Medulla oblongata (tissue), 1 donor: ENCODE measurements at regions not wholly inside any gene's neighbourhood (a gene's known extent, or its start where the extent isn't known, plus 50 kb on each side); places are given as distances from the start of the nearest gene placed in this dataset.
A peak's percentile ranks its signal among the peaks of the same experiment; 100 is the strongest.
"Not testable (repeated sequence)": the region's sequence is repeated elsewhere in the genome, so short reads cannot be mapped to it uniquely, and the experiment has no call there.

Experiments
- DNase-seq: peaks from one replicate; pipeline ENCODE4 v3.0.0-alpha.2; 2015; ENCODE audit errors: extremely low spot score

DNA sequence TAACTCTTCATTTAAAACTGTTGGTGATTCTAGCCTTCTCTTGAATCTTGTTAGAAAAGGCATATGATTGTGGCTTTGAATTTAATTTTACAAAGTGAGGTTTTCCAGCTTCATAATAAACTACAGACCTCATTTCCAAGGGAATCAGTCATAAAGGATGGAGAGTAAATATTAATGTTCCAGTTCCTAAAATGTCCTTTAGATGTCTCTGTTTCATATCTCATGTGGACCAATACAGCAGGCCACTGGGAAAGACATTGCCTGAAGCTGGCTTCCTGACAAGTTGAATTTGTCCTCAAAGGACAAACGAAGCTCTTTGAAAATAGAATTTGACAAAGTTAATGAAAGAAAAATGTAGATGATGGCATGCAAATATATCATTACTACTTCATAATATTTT, 125.4 kb downstream of the ZNF330 start:
- peak; percentile 70 for DNase-seq

GRCh38 chr4:141347684-141348083, 127.0 kb downstream of the ZNF330 start:
- no peak for DNase-seq

DNA sequence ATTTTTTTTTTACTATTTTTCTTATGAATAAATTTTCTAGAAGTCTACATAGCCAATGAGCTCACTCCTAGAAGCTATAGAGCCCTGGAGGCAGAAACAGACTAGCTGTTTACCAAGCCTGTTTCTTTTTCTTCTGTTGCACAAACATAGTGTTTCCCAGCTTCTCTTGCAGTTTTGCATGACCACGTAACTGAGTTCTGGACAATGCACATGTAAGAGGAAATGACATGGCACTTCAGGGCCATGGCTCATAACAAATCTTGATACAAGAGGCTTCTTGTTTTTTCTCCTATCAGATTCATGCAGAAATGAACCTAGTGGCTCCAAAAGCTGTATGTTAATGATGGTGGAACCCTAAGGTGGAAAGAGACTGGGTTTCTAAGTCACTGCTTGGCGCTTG, 127.4 kb downstream of the ZNF330 start:
- DNase-seq: no peak

GRCh38 chr4:141348573-141348972, 127.9 kb downstream of the ZNF330 start:
- no peak for DNase-seq

GRCh38 chr4:141349236-141349635, 128.5 kb downstream of the ZNF330 start:
- no peak for DNase-seq

DNA sequence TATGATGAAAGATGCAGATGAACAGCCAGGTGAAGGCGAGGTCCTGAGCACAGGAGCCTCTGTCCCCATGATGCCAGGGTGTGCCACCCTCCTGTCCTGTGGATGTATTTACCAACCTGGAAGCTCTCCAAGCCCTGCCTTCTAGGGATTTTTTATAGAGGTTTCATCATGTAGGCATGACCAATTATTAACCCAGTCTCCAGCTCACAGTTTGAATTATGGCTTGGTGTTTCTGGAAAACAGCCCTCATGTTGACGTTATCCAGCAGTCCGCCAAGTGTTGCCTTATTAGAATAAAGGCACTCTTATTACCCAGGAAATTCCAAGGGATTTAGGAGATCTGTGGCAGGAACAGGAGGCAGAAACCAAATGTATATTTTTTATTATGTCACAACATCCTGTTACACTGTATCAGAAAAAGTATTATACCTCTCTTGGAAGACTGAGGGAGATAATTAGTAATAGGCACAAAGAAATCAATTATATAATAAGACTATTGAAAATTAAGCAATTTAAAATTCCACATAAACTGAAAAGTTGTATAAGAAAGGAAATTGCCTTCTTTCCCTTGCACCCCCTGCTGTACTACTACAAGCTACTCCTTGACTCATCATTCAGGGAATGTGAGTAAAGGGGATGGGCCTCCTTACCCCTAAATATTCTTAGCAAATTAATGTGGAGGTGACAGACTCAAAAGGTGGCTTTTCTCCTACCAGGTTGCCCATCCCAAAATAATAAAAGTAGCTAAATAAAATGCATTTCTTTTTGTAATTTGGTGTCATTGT, 129.6 kb downstream of the ZNF330 start:
- no peak for DNase-seq

- DNase-seq: no peak
Measured at GRCh38 chr4:141352331-141352730, 131.6 kb downstream of the ZNF330 start.

DNA sequence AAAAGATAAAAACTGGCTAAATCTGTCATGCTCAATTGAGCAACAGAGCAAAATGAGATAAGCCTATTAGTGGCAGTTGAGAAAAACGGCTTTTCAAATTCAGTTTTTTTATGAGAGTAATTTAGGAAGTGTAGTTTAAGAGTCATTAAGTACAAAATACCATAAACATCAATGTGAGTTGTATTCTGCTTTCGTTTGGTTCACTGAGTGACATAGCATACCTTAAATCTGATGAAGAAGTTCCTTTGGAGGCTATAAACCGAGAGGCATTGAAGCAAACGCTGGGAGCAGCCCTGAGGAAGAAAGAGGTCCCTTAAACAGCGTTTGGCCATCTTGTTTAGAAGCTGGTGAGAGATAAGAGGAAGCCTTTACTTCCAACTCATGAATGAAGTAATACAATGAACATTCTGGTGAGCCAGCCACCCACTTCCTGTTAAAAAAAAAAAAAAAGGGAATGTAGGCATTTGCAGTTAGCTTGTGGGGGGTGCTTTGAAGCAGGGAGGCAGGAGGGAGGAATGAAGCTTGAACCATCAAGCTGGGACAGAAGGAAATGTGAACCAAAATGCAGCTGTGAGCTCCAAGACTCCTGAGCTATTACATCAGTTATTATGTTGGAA, 132.3 kb downstream of the ZNF330 start:
- DNase-seq: peak; percentile 44

GRCh38 chr4:141356321-141356962, 135.7 kb downstream of the ZNF330 start:
- no peak for DNase-seq

DNA sequence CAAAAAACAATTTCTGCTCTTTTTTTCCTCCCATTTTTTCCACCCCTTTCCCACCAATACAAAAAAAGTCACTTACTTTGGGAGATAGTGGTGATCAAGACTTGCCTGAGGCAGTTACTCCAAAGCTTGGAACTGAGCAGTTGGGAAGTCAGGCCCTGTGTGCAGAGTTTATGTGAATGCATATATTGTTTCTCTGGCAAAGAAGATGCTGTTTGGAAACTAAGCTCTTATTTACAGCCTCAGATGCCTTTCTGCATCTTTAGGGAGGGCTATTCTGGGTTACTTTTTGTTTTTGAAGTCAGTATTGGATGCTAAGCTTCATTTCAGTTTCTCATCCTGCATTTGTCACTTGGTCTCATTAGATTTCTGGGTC, 136.3 kb downstream of the ZNF330 start:
- DNase-seq: no peak

DNA sequence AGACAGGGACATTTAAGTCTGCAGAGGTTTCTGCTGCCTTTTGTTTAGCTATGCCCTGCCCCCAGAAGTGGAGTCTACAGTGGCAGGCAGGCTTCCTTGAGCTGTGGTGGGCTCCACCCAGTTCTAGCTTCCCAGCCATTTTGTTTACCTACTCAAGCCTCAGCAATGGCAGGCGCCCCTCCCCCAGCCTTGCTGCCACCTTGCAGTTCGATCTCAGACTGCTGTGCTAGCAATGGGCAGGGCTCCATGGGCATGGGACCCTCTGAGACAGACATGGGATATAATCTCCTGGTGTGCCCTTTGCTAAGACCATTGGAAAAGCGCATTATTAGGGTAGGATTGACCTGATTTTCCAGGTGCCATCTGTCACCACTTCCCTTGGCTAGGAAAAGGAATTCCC, 147.5 kb downstream of the ZNF330 start:
- DNase-seq: not testable (repeated sequence)

DNA sequence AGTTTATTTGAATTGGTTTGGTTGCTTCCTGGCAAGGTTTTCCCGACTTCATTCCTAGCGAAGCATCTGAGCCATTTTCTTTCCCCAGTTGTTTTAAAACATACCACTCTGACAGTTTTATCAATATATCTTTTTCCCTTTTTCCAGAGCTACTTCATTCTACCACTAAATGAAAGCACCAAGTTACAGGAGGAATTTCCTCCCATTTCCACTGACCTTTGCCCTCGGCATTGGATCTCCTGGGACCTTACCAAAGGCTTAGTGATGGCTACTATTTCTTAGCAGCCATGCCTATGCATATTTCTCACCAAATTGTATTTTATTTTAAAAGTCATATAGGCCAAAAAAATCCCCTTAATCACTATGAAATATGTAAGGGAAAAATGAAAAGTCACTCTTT, 150.5 kb downstream of the ZNF330 start:
- no peak for DNase-seq

DNA sequence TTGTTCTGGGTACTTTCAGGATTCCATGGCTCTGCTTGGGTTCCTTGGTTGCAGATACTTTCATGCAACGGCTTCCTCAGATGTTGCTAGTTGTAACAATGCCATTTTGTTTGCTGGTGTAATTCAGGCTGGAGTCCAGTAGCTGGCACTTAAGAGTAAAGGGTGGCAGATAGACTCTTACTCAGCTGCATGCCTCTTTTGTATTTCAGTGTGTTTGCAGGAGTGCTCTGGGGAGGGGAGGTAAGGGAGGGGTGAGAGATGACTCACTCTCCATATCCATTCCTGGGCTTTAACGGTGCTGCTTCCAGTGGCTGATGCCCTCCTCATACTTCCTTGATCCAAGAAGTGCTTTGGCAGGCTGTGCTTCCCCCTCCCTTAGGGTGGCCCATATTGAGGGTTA, 155.2 kb downstream of the ZNF330 start:
- DNase-seq: no peak

DNA sequence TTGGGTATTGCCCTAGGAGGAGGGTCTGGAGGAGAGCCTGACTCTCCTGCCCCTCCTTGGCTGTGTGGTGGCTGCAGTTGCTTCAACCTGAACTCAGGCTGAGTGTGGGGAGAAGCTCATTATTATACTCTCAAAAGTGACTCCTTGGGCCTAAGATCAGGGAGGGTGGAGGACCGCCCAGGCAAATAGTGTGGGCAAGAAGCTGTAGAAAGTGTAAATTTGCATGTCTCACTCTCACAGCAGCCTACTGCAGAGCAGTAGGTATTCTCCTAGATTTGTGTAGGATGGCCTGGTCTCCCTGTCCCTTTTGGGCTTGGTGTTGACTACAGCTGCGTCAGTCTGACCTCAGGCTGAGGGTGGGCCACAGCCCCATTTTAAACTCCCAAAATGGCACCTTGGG, 156.1 kb downstream of the ZNF330 start:
- no peak for DNase-seq

DNA sequence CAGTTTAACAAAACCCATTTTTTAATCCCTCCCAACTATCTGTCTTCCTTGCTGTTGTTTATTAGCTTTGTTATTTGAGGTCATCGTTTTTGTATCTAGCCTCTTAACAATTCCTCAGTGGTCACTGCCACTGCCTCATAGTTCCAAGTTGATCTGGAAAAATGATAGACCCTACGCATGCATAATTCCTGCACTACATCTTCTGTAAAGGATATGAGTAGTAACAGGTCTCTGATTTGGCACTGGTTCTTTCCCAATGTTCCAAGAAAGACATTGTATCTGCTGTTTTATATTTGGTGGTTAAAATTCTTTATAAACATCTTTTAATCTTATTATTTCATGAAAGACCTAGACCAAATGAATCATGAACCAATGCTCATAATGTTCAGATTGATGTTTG, 166.6 kb downstream of the ZNF330 start:
- no peak for DNase-seq

DNA sequence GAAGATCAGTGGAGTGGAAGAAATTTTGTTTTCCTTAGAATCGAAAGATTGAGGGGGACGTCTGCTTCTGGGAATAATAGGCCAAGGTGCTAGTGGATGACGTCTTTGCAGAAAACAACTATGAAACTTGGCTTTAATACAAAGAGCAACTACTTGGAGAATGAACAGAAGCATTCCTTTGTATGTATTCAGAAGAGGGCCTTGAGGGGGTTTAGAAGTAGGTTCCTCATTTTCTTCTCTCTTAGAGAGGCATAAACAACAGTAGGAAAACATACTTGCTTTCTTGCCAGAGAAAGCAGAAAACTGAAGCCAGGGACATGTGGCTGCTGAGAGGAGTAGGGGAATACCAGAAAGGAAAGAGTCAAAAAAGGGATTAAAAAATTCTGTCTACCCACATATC, 167.8 kb downstream of the ZNF330 start:
- no peak for DNase-seq

GRCh38 chr4:141389649-141390048, 169.0 kb downstream of the ZNF330 start:
- no peak for DNase-seq

- DNase-seq: no peak
Measured at GRCh38 chr4:141390571-141390970, 169.9 kb downstream of the ZNF330 start.

DNA sequence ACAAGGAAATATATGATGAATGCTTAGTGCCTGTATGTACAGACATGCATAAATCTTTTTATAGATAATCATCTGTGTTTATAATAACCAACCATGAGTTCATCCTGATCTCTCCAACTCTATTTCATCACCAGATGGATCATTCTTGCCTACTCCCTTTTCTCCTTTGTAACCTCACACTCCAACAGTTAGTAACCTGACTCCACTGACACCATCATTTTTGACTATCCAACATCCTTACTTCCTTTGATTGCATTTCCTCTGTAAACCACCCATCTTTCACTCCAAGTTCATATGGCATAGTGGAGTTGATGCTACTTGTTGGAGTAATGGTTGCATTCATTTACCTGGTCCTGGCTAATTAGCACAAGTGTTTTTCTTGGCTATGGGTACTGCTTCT, 170.6 kb downstream of the ZNF330 start:
- no peak for DNase-seq

GRCh38 chr4:141391771-141392170, 171.1 kb downstream of the ZNF330 start:
- DNase-seq: no peak

- DNase-seq: no peak
Measured at GRCh38 chr4:141395246-141395830, 174.6 kb downstream of the ZNF330 start.

DNA sequence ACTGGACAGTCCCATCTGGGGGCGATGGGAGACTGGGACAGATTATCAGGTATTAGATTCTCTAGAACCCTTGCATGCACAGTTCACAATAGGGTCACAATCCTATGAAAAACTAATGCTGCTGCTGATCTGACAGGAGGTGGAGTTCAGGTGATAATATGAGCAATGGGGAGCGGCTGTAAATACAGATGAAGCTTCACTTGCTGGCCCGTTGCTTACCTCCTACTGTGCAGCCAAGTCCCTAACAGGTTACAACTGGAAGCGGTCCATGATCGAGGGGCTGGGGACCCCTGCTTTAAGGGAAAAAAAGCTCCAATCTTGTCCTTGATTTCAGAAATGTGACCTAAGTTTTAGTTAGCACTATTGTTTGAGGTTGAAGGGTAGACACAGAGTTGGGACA, 175.2 kb downstream of the ZNF330 start:
- DNase-seq: no peak

- DNase-seq: no peak
Measured at GRCh38 chr4:141402712-141403111, 182.0 kb downstream of the ZNF330 start.
